ENCODE measurements at regions not wholly inside any gene's neighbourhood (a gene's known extent, or its start where the extent isn't known, plus 50 kb on each side); places are given as distances from the start of the nearest gene placed in this dataset.

DNA sequence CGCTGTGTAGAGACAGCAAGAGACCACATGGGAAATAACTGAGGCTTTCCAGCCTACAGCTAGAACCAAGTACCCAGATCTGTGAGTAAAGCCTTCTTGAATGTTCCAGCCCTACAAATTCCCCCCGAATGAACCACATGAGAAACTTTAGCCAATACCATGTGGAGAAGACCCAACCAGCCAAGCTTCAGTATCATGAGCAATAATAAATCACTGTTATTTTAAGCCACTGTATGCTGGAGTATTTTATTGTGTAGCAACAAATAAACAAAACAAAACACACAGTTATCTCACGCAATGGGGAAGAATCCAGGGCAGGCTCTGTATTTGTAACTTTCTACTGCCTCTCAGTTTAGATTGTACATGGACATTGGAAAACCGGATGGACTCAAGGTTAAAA lies 426.2 kb downstream of the CDH11 start:
- Histone ChIP-seq H2AFZ (ENCODE audit: low read length) (no peak overlapping the region), H3K9me3 (replicated peaks; ENCODE audit: insufficient read depth, low read length) (no peaks in the 10 kb centered on the region), H3K9ac (ENCODE audit: low read length) (no peak overlapping the region), H3K9me2 (replicated peaks; ENCODE audit: insufficient read depth, low read length) (no peaks in the 10 kb centered on the region), H3K27ac (ENCODE audit: low read length) (no peak overlapping the region), H3F3A (ENCODE audit: insufficient read depth, low read length) (no peaks in the 10 kb centered on the region), H3K27me3 (replicated peaks; ENCODE audit: insufficient read depth, low read length) (no peaks in the 10 kb centered on the region), H4K20me1 (ENCODE audit: insufficient read depth, low read length) (no peaks in the 10 kb centered on the region), H3K36me3 (replicated peaks; ENCODE audit: insufficient read depth, low read length) (no peaks in the 10 kb centered on the region), H3K4me2 (ENCODE audit: low read depth, low read length) (no peak overlapping the region), H3K4me3 (ENCODE audit: low read length) (no peak overlapping the region), H3K4me1 (ENCODE audit: low read length) (no peaks in the 10 kb centered on the region), H3K79me2 (ENCODE audit: low read length) (no peaks in the 10 kb centered on the region)
- DNase-seq: no peak
- TF ChIP-seq EZH2phosphoT487 (IDR thresholded peaks at IDR 0.05; ENCODE audit: low read length) (no peak), EZH2 (optimal IDR thresholded peaks at IDR 0.05; ENCODE audit: low read depth, low read length) (no peak)
- TF ChIP-seq, protein P1, sequence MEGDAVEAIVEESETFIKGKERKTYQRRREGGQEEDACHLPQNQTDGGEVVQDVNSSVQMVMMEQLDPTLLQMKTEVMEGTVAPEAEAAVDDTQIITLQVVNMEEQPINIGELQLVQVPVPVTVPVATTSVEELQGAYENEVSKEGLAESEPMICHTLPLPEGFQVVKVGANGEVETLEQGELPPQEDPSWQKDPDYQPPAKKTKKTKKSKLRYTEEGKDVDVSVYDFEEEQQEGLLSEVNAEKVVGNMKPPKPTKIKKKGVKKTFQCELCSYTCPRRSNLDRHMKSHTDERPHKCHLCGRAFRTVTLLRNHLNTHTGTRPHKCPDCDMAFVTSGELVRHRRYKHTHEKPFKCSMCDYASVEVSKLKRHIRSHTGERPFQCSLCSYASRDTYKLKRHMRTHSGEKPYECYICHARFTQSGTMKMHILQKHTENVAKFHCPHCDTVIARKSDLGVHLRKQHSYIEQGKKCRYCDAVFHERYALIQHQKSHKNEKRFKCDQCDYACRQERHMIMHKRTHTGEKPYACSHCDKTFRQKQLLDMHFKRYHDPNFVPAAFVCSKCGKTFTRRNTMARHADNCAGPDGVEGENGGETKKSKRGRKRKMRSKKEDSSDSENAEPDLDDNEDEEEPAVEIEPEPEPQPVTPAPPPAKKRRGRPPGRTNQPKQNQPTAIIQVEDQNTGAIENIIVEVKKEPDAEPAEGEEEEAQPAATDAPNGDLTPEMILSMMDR (IDR thresholded peaks at IDR 0.05; ENCODE audit: low read length): no peak

DNA sequence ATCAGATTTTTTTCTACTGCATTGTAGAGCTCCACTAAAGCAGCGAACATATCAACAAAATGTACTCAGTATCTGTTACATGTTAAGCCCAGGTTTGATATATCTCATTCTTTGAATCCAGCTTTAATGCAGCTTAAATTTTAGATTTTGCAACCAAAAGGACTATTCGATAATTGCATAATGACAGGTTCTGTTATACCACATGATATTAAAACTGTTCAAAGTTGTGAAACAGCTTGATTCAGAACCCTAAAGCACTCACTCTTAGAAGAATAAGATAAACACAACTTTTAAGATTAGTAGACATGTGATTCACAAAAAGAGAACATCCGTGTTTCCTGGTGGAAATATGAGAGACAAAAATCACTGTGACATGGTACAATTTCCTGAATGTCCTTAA lies 427.9 kb downstream of the CDH11 start:
- Histone ChIP-seq H3F3A (ENCODE audit: insufficient read depth, low read length) (no peaks in the 10 kb centered on the region), H3K4me3 (ENCODE audit: low read length) (no peak overlapping the region), H3K4me1 (ENCODE audit: low read length) (no peaks in the 10 kb centered on the region), H3K27me3 (replicated peaks; ENCODE audit: insufficient read depth, low read length) (no peaks in the 10 kb centered on the region), H2AFZ (ENCODE audit: low read length) (no peak overlapping the region), H4K20me1 (ENCODE audit: insufficient read depth, low read length) (no peaks in the 10 kb centered on the region), H3K36me3 (replicated peaks; ENCODE audit: insufficient read depth, low read length) (no peaks in the 10 kb centered on the region), H3K9me3 (replicated peaks; ENCODE audit: insufficient read depth, low read length) (no peaks in the 10 kb centered on the region), H3K4me2 (ENCODE audit: low read depth, low read length) (no peak overlapping the region), H3K79me2 (ENCODE audit: low read length) (no peaks in the 10 kb centered on the region), H3K27ac (ENCODE audit: low read length) (no peak overlapping the region), H3K9ac (ENCODE audit: low read length) (no peak overlapping the region), H3K9me2 (replicated peaks; ENCODE audit: insufficient read depth, low read length) (no peaks in the 10 kb centered on the region)
- no peak for DNase-seq
- TF ChIP-seq, protein P1 (IDR thresholded peaks at IDR 0.05; ENCODE audit: low read length): no peak
- no peak for TF ChIP-seq EZH2 (optimal IDR thresholded peaks at IDR 0.05; ENCODE audit: low read depth, low read length)
- no peak for TF ChIP-seq EZH2phosphoT487 (IDR thresholded peaks at IDR 0.05; ENCODE audit: low read length)

DNA sequence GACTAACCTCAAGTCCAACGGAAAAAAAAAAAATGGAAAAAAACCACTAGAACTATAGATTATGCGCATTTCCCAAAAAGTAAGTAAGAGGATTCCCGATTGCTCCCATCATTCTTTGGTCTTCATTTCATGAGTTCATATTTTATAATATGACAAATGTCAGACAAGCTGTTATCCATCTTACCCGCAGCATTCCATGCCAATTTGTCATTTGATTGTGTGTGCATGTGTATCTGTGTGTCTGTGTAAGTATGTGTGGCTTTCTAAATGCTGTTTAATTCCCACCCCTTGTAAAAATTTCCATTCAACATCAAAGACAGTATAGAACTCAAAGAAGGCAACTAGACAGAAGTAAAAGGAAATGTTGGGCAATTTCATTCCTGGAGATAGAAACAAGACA lies 434.1 kb downstream of the CDH11 start:
- Histone ChIP-seq H3K27me3 (replicated peaks; ENCODE audit: insufficient read depth, low read length) (no peaks in the 10 kb centered on the region), H3K36me3 (replicated peaks; ENCODE audit: insufficient read depth, low read length) (no peaks in the 10 kb centered on the region), H3K79me2 (ENCODE audit: low read length) (no peaks in the 10 kb centered on the region), H3K9me2 (replicated peaks; ENCODE audit: insufficient read depth, low read length) (no peaks in the 10 kb centered on the region), H2AFZ (ENCODE audit: low read length) (no peak overlapping the region), H3K9me3 (replicated peaks; ENCODE audit: insufficient read depth, low read length) (no peaks in the 10 kb centered on the region), H3K4me3 (ENCODE audit: low read length) (no peak overlapping the region), H3K27ac (ENCODE audit: low read length) (no peak overlapping the region), H3F3A (ENCODE audit: insufficient read depth, low read length) (no peaks in the 10 kb centered on the region), H3K4me2 (ENCODE audit: low read depth, low read length) (no peak overlapping the region), H4K20me1 (ENCODE audit: insufficient read depth, low read length) (no peaks in the 10 kb centered on the region), H3K9ac (ENCODE audit: low read length) (no peak overlapping the region), H3K4me1 (ENCODE audit: low read length) (no peaks in the 10 kb centered on the region)
- TF ChIP-seq, protein P1 (IDR thresholded peaks at IDR 0.05; ENCODE audit: low read length): no peak
- TF ChIP-seq EZH2 (optimal IDR thresholded peaks at IDR 0.05; ENCODE audit: low read depth, low read length) (no peak), EZH2phosphoT487 (IDR thresholded peaks at IDR 0.05; ENCODE audit: low read length) (no peak)
- DNase-seq: no peak
